Endothelial cell of umbilical vein (primary cell): ENCODE measurements at regions not wholly inside any gene's neighbourhood (a gene's known extent, or its start where the extent isn't known, plus 50 kb on each side); places are given as distances from the start of the nearest gene placed in this dataset.

Experiments used
- EZH2 ChIP-seq: IDR thresholded peaks from 2 replicates; pipeline ENCODE4 v1.6.1; 2012; ENCODE audit warnings: borderline replicate concordance, low read depth, mild to moderate bottlenecking, moderate library complexity, low read length, inconsistent platforms; ENCODE audit not compliant: severe bottlenecking
- POLR2A ChIP-seq: IDR thresholded peaks from 2 replicates; pipeline ENCODE4 v1.6.1; 2012; ENCODE audit warnings: low read depth, mild to moderate bottlenecking, control low read depth, low read length
- POLR2AphosphoS5 ChIP-seq: IDR thresholded peaks from 2 replicates; pipeline ENCODE4 v1.6.1; 2012; ENCODE audit warnings: low read depth, mild to moderate bottlenecking, control low read depth, low read length, moderate library complexity; ENCODE audit not compliant: insufficient read depth
- TF ChIP-seq, protein P1 (sequence below), 2 donors: IDR thresholded peaks; 1 replicate in 1 of 2; 2 replicates in 1 of 2; pipeline ENCODE4 v1.5.1; 2011; ENCODE audit warnings: low read length in 2 of 2, mild to moderate bottlenecking in 2 of 2, moderate library complexity in 2 of 2, control low read depth in 1 of 2, inconsistent platforms in 1 of 2, low read depth in 1 of 2; ENCODE audit not compliant: insufficient read depth in 1 of 2; ENCODE audit errors: extremely low read depth in 1 of 2
- TF ChIP-seq, protein P2 (sequence below): IDR thresholded peaks from 2 replicates; pipeline ENCODE4 v1.6.1; 2011; ENCODE audit not compliant: insufficient read depth, insufficient read length

- TF ChIP-seq, protein P1, sequence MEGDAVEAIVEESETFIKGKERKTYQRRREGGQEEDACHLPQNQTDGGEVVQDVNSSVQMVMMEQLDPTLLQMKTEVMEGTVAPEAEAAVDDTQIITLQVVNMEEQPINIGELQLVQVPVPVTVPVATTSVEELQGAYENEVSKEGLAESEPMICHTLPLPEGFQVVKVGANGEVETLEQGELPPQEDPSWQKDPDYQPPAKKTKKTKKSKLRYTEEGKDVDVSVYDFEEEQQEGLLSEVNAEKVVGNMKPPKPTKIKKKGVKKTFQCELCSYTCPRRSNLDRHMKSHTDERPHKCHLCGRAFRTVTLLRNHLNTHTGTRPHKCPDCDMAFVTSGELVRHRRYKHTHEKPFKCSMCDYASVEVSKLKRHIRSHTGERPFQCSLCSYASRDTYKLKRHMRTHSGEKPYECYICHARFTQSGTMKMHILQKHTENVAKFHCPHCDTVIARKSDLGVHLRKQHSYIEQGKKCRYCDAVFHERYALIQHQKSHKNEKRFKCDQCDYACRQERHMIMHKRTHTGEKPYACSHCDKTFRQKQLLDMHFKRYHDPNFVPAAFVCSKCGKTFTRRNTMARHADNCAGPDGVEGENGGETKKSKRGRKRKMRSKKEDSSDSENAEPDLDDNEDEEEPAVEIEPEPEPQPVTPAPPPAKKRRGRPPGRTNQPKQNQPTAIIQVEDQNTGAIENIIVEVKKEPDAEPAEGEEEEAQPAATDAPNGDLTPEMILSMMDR (IDR thresholded peaks at IDR 0.05; ENCODE audit: extremely low read depth in 1 of 2, insufficient read depth in 1 of 2, low read depth in 1 of 2, low read length in 2 of 2): no peak
- TF ChIP-seq, protein P2, sequence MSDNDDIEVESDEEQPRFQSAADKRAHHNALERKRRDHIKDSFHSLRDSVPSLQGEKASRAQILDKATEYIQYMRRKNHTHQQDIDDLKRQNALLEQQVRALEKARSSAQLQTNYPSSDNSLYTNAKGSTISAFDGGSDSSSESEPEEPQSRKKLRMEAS: no peak
- TF ChIP-seq POLR2AphosphoS5: no peak
- TF ChIP-seq POLR2A: no peak
- no peak for TF ChIP-seq EZH2
These were observed 735.9 kb upstream of the TENM3 start for GRCh38 chr4:181507180-181507835.
